ENCODE measurements at regions not wholly inside any gene's neighbourhood (a gene's known extent, or its start where the extent isn't known, plus 50 kb on each side); places are given as distances from the start of the nearest gene placed in this dataset.

DNA sequence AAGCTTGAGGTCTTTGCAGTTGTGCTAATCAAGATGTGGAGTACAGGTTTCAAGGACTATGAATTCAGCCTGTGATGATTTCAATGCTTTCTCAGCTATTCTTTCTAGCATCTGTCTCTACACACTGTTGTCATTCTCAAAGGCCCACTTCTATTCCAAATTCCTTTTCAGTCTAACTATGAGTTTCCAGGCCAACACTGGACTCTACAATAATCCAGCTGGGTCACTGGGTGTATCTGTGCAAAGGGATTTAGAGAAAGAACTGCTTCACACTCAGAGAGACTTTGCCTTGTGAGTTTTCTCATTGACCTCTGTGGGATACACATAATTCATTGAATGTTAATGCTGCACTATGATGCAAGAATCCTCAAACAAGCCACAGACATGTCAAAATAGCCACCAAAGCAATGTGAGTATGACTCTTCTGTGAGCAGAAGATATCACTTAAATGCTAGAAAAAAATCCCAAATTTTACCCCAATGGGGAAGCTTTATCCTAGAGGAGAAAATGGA, 171.8 kb upstream of the CLNK start:
- Histone ChIP-seq H3K27me3 (replicated peaks in 1 of 4; ENCODE audit: control insufficient read depth in 3 of 4, extremely low read depth in 1 of 4, insufficient read depth in 3 of 4, low read length in 3 of 4) (no peaks in the 10 kb centered on the region), H3K9me3 (ENCODE audit: insufficient read depth in 2 of 2, low read depth in 1 of 2, low read length in 1 of 2) (0 out of 4 replicates have a peak, but pooled peaks cover 0 to 6% of the 10 kb centered on the region in 2 experiments), H3K4me3 (ENCODE audit: extremely low read depth in 1 of 4, insufficient read depth in 2 of 4, low read depth in 3 of 4, low read length in 4 of 4) (no peak overlapping the region), H3K18ac (ENCODE audit: extremely low read depth, low read length) (no peak overlapping the region), H3K79me2 (ENCODE audit: control insufficient read depth in 1 of 2, insufficient read depth in 2 of 2, low read length in 2 of 2) (no peaks in the 10 kb centered on the region), H2BK20ac (ENCODE audit: low read length) (no peak overlapping the region), H2AK5ac (ENCODE audit: low read depth, low read length) (no peak overlapping the region), H2BK120ac (replicated peaks; ENCODE audit: low read depth, low read length) (no peak overlapping the region), H3K23ac (ENCODE audit: insufficient read length) (no peak overlapping the region), H3K14ac (ENCODE audit: insufficient read length) (no peak overlapping the region), H3K4me1 (replicated peaks in 1 of 4; ENCODE audit: control insufficient read depth in 3 of 4, insufficient read depth in 4 of 4, low read length in 3 of 4) (no peaks in the 10 kb centered on the region), H2BK5ac (ENCODE audit: low read depth, low read length) (no peak overlapping the region), H2BK12ac (ENCODE audit: low read depth, low read length) (no peak overlapping the region), H3K56ac (replicated peaks; ENCODE audit: insufficient read length, low read depth, low read length) (no peak overlapping the region), H4K20me1 (replicated peaks in 1 of 2; ENCODE audit: control insufficient read depth in 1 of 2, insufficient read depth in 2 of 2, low read length in 2 of 2) (no peaks in the 10 kb centered on the region), H4K8ac (ENCODE audit: extremely low read depth, insufficient read depth, low read length) (no peak overlapping the region), H3K27ac (ENCODE audit: low read depth, low read length) (no peak overlapping the region), H3K79me1 (ENCODE audit: low read depth, low read length) (no peaks in the 10 kb centered on the region), H2BK15ac (ENCODE audit: low read length) (no peak overlapping the region), H3K9ac (replicated peaks in 1 of 4; ENCODE audit: extremely low read depth in 1 of 4, low read depth in 3 of 4, low read length in 3 of 4) (no peak overlapping the region), H3K23me2 (ENCODE audit: low read depth, low read length) (no peaks in the 10 kb centered on the region), H3K36me3 (ENCODE audit: control insufficient read depth in 2 of 4, insufficient read depth in 4 of 4, low read length in 3 of 4) (no peaks in the 10 kb centered on the region), H4K91ac (replicated peaks; ENCODE audit: insufficient read length, low read length) (no peak overlapping the region), H4K5ac (ENCODE audit: insufficient read length, low read depth, low read length) (no peak overlapping the region), H3K4ac (replicated peaks; ENCODE audit: insufficient read length, low read depth, low read length) (no peak overlapping the region), H3K4me2 (ENCODE audit: insufficient read depth in 1 of 2, low read depth in 2 of 2, low read length in 2 of 2) (no peak overlapping the region), H2AFZ (ENCODE audit: low read length) (no peak overlapping the region)
- CTCF ChIA-PET (ENCODE audit: partially characterized antibody) = no interaction called here
- TF ChIP-seq KDM1A (IDR thresholded peaks at IDR 0.05; ENCODE audit: borderline replicate concordance, low read length) (no peak), JUND (IDR thresholded peaks at IDR 0.05; ENCODE audit: low read length) (no peak), ATF2 (IDR thresholded peaks at IDR 0.05; ENCODE audit: low read length) (no peak), RAD21 (IDR thresholded peaks at IDR 0.05 in 1 of 2, conservative IDR thresholded peaks at IDR 0.05 in 1 of 2; ENCODE audit: low read depth in 2 of 2, low read length in 2 of 2) (no peak), EP300 (IDR thresholded peaks at IDR 0.05; ENCODE audit: borderline replicate concordance in 1 of 2, low read depth in 2 of 2, low read length in 2 of 2) (no peak), SRF (IDR thresholded peaks at IDR 0.05; ENCODE audit: low read depth, low read length) (no peak), SP4 (IDR thresholded peaks at IDR 0.05; ENCODE audit: low read length) (no peak), SIRT6 (IDR thresholded peaks at IDR 0.05; ENCODE audit: low read length) (no peak), POU5F1 (IDR thresholded peaks at IDR 0.05; ENCODE audit: low read depth, low read length) (no peak), TBP (IDR thresholded peaks at IDR 0.05; ENCODE audit: low read depth, low read length) (no peak), KDM5A (IDR thresholded peaks at IDR 0.05; ENCODE audit: low read length) (no peak)
- TF ChIP-seq, protein P1, sequence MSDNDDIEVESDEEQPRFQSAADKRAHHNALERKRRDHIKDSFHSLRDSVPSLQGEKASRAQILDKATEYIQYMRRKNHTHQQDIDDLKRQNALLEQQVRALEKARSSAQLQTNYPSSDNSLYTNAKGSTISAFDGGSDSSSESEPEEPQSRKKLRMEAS (IDR thresholded peaks at IDR 0.05) = no peak
- FAIRE-seq = no peak
- POLR2A ChIA-PET (ENCODE audit: partially characterized antibody) = no interaction called here
- no peak for DNase-seq (ENCODE audit: low read depth in 1 of 2, low spot score in 2 of 2)

Measured in H1 (cell line).